HepG2 (cell line): ENCODE measurements at regions not wholly inside any gene's neighbourhood (a gene's known extent, or its start where the extent isn't known, plus 50 kb on each side); places are given as distances from the start of the nearest gene placed in this dataset.

Experiments
- EED ChIP-seq: sonication (generic); formaldehyde crosslinking; IDR thresholded peaks from 2 replicates; pipeline ENCODE4 v1.5.0; 2020; ENCODE audit warnings: mild to moderate bottlenecking, missing genetic modification reagents
- EP300 ChIP-seq, 3 experiments: sonication (generic) in 1 of 3; formaldehyde crosslinking in 1 of 3; IDR thresholded peaks; 2 replicates each; pipeline versions ENCODE4 v1.5.1 to v1.6.1; 2011 to 2020; ENCODE audit warnings: low read depth in 2 of 3, low read length in 2 of 3, borderline replicate concordance in 1 of 3, improper control_type of control experiment in 1 of 3, mild to moderate bottlenecking in 1 of 3, missing genetic modification reagents in 1 of 3, moderate library complexity in 1 of 3
- SIN3A ChIP-seq: IDR thresholded peaks from 2 replicates; pipeline ENCODE4 v1.6.1; 2011; ENCODE audit warnings: low read depth, mild to moderate bottlenecking, control low read depth, low read length, borderline replicate concordance
- TF ChIP-seq, protein P1 (sequence below), 2 experiments: sonication (generic) in 1 of 2; formaldehyde crosslinking in 1 of 2; IDR thresholded peaks; 2 replicates each; pipeline versions ENCODE4 v1.6.1 to v1.9.0; 2014 to 2022; ENCODE audit warnings: antibody characterized with exemption in 1 of 2, borderline replicate concordance in 1 of 2, inconsistent platforms in 1 of 2, low read depth in 1 of 2, missing genetic modification reagents in 1 of 2
- TF ChIP-seq, protein P2 (sequence below): sonication (generic); formaldehyde crosslinking; IDR thresholded peaks from 2 replicates; pipeline ENCODE4 v1.8.1; 2023; ENCODE audit warnings: mild to moderate bottlenecking, missing genetic modification reagents
- TF ChIP-seq, protein P3 (sequence below): sonication (generic); formaldehyde crosslinking; IDR thresholded peaks from 2 replicates; pipeline ENCODE4 v1.5.0; 2020; ENCODE audit warnings: mild to moderate bottlenecking, missing genetic modification reagents, moderate library complexity

DNA sequence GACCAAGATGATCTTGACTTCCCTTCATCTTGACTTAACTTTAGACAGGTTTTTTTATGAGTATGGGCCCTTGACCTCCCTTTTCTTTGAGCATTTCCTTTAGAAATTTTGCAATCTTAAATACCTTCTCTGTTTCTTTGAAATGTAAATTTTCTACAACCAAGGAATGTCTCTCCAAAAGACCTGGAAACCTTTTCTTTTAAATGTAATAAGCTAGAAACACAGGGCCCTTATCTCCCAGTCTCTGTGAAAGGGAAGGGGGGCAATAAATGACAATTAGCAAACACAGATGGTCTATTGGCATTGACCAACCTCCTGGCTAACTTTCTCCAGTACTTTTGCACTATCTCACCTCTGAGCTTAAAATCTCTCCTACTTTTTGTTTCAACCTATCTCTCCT lies 144.3 kb upstream of the GK2 start:
- TF ChIP-seq EED (CRISPR knock-in tag) (no peak), EP300 (IDR thresholded peaks at IDR 0.05; ENCODE audit: low read depth in 2 of 2, low read length in 2 of 2) (no peak), EP300 (CRISPR knock-in tag; IDR thresholded peaks at IDR 0.05; ENCODE audit: borderline replicate concordance) (no peak), SIN3A (no peak)
- TF ChIP-seq, protein P1, sequence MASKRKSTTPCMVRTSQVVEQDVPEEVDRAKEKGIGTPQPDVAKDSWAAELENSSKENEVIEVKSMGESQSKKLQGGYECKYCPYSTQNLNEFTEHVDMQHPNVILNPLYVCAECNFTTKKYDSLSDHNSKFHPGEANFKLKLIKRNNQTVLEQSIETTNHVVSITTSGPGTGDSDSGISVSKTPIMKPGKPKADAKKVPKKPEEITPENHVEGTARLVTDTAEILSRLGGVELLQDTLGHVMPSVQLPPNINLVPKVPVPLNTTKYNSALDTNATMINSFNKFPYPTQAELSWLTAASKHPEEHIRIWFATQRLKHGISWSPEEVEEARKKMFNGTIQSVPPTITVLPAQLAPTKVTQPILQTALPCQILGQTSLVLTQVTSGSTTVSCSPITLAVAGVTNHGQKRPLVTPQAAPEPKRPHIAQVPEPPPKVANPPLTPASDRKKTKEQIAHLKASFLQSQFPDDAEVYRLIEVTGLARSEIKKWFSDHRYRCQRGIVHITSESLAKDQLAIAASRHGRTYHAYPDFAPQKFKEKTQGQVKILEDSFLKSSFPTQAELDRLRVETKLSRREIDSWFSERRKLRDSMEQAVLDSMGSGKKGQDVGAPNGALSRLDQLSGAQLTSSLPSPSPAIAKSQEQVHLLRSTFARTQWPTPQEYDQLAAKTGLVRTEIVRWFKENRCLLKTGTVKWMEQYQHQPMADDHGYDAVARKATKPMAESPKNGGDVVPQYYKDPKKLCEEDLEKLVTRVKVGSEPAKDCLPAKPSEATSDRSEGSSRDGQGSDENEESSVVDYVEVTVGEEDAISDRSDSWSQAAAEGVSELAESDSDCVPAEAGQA (IDR thresholded peaks at IDR 0.05; ENCODE audit: low read depth): no peak
- TF ChIP-seq, protein P1 (CRISPR knock-in tag; IDR thresholded peaks at IDR 0.05; ENCODE audit: borderline replicate concordance): no peak
- TF ChIP-seq, protein P2, sequence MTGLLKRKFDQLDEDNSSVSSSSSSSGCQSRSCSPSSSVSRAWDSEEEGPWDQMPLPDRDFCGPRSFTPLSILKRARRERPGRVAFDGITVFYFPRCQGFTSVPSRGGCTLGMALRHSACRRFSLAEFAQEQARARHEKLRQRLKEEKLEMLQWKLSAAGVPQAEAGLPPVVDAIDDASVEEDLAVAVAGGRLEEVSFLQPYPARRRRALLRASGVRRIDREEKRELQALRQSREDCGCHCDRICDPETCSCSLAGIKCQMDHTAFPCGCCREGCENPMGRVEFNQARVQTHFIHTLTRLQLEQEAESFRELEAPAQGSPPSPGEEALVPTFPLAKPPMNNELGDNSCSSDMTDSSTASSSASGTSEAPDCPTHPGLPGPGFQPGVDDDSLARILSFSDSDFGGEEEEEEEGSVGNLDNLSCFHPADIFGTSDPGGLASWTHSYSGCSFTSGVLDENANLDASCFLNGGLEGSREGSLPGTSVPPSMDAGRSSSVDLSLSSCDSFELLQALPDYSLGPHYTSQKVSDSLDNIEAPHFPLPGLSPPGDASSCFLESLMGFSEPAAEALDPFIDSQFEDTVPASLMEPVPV: no peak
- TF ChIP-seq, protein P3, sequence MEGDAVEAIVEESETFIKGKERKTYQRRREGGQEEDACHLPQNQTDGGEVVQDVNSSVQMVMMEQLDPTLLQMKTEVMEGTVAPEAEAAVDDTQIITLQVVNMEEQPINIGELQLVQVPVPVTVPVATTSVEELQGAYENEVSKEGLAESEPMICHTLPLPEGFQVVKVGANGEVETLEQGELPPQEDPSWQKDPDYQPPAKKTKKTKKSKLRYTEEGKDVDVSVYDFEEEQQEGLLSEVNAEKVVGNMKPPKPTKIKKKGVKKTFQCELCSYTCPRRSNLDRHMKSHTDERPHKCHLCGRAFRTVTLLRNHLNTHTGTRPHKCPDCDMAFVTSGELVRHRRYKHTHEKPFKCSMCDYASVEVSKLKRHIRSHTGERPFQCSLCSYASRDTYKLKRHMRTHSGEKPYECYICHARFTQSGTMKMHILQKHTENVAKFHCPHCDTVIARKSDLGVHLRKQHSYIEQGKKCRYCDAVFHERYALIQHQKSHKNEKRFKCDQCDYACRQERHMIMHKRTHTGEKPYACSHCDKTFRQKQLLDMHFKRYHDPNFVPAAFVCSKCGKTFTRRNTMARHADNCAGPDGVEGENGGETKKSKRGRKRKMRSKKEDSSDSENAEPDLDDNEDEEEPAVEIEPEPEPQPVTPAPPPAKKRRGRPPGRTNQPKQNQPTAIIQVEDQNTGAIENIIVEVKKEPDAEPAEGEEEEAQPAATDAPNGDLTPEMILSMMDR: no peak
